ENCODE measurements at regions not wholly inside any gene's neighbourhood (a gene's known extent, or its start where the extent isn't known, plus 50 kb on each side); places are given as distances from the start of the nearest gene placed in this dataset.

DNA sequence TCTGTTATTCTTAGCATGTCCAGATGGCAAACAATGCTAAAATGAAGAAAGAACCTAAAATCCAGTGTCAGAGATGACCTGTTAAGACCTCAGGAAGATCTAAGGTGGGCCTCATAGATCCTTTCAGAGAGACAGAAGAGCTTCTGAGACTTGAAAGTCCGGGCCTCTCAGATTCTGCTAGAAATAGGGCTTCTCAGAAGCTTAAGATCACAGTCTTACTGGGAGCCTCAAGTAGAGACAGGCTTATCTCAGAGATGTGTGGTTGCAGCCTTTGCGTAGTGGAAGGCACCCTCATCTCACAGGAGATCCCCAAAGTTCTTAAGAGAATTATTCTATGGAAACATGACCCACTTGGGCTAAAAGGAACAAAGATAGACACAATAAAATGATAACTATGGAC lies 642.8 kb downstream of the TNS3 start:
- DNase-seq: no peak
- Mint-ChIP-seq H3K27me3 (ENCODE audit: unreplicated experiment) (no peaks in the 10 kb centered on the region), H3K4me3 (ENCODE audit: low read depth, unreplicated experiment) (no peak overlapping the region), H3K4me1 (ENCODE audit: low read depth, unreplicated experiment) (peaks cover 7% of the 10 kb centered on the region), H3K36me3 (ENCODE audit: insufficient read depth, unreplicated experiment) (peaks cover 5% of the 10 kb centered on the region), H3K9me3 (ENCODE audit: low read depth, unreplicated experiment) (peaks cover 5% of the 10 kb centered on the region), H3K27ac (ENCODE audit: unreplicated experiment) (no peak overlapping the region)
- TF ChIP-seq, protein P1, sequence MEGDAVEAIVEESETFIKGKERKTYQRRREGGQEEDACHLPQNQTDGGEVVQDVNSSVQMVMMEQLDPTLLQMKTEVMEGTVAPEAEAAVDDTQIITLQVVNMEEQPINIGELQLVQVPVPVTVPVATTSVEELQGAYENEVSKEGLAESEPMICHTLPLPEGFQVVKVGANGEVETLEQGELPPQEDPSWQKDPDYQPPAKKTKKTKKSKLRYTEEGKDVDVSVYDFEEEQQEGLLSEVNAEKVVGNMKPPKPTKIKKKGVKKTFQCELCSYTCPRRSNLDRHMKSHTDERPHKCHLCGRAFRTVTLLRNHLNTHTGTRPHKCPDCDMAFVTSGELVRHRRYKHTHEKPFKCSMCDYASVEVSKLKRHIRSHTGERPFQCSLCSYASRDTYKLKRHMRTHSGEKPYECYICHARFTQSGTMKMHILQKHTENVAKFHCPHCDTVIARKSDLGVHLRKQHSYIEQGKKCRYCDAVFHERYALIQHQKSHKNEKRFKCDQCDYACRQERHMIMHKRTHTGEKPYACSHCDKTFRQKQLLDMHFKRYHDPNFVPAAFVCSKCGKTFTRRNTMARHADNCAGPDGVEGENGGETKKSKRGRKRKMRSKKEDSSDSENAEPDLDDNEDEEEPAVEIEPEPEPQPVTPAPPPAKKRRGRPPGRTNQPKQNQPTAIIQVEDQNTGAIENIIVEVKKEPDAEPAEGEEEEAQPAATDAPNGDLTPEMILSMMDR (IDR thresholded peaks at IDR 0.05; ENCODE audit: unreplicated experiment): no peak
- CTCF ChIA-PET: interaction anchor here (1.3 kb wide), 1 partner anchor 14 kb away, joined by 3 read pairs; no protein-coding TSS in a partner anchor
- intact Hi-C loops (cut with micrococcal nuclease; ENCODE audit: unreplicated experiment): loop anchor here (10.0 kb wide), 1 partner anchor 564 kb away; no protein-coding TSS in a partner anchor
- BruUV-seq (replicated peaks): no TSS peak

GRCh38 chr7:46937826-46938225 lies 644.1 kb downstream of the TNS3 start:
- Mint-ChIP-seq H3K36me3 (ENCODE audit: insufficient read depth, unreplicated experiment) (peaks cover 9% of the 10 kb centered on the region), H3K4me3 (ENCODE audit: low read depth, unreplicated experiment) (no peak overlapping the region), H3K9me3 (ENCODE audit: low read depth, unreplicated experiment) (peaks cover 5% of the 10 kb centered on the region), H3K4me1 (ENCODE audit: low read depth, unreplicated experiment) (peaks cover 16% of the 10 kb centered on the region), H3K27me3 (ENCODE audit: unreplicated experiment) (no peaks in the 10 kb centered on the region), H3K27ac (ENCODE audit: unreplicated experiment) (no peak overlapping the region)
- CTCF ChIA-PET: interaction anchor here (1.3 kb wide), 1 partner anchor 16 kb away, joined by 3 read pairs; no protein-coding TSS in a partner anchor
- BruUV-seq (replicated peaks): no TSS peak
- intact Hi-C loops (cut with micrococcal nuclease; ENCODE audit: unreplicated experiment): loop anchor here (10.0 kb wide), 1 partner anchor 563 kb away; no protein-coding TSS in a partner anchor
- TF ChIP-seq, protein P1 (IDR thresholded peaks at IDR 0.05; ENCODE audit: unreplicated experiment): no peak
- DNase-seq: no peak

DNA sequence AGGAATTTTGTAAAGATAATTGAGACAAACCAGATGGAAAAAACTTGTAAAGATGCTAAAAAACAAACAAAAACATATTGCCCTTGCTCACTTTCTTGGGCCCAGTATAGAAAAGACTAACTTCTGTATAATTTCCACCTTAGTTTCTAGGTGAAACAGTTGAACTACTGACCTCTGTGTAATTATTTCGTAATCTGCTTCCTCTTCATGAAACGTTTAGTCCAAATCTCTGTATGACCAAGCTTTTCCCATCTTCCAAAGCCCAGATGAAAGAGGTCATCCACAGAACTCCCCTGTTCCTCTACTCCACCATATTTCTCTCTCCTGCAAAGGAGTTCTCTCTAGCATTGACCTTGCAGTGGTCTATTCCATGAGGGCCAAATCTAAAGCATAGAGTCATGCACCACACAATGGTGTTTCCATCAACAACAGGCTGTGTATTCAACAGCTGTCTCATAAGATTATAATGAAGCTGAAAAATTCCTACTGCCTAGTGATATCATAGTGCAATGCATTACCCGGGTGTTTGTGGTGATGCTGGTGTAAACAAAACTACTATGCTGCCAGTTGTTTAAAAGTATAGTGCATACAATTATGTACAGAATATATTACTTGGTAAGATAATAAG lies 647.6 kb downstream of the TNS3 start:
- peaks cover 5% of the 10 kb centered on the region for H3K9me3 Mint-ChIP-seq (ENCODE audit: low read depth, unreplicated experiment)
- intact Hi-C loops (cut with micrococcal nuclease; ENCODE audit: unreplicated experiment): loop anchor here (5.0 to 10.0 kb wide), 3 partner anchors 367 to 560 kb away; no protein-coding TSS in a partner anchor
- H3K4me1 Mint-ChIP-seq (ENCODE audit: low read depth, unreplicated experiment): peaks cover 51% of the 10 kb centered on the region
- no peak for DNase-seq
- BruUV-seq (replicated peaks): no TSS peak
- TF ChIP-seq, protein P1 (IDR thresholded peaks at IDR 0.05; ENCODE audit: unreplicated experiment): no peak
- peaks cover 19% of the 10 kb centered on the region for H3K36me3 Mint-ChIP-seq (ENCODE audit: insufficient read depth, unreplicated experiment)
- CTCF ChIA-PET: interaction anchor here (0.6 kb wide), 2 partner anchors 11 to 442 kb away, joined by 4 to 6 read pairs; no protein-coding TSS in a partner anchor
- no peak overlapping the region for H3K4me3 Mint-ChIP-seq (ENCODE audit: low read depth, unreplicated experiment)
- no peaks in the 10 kb centered on the region for H3K27me3 Mint-ChIP-seq (ENCODE audit: unreplicated experiment)
- H3K27ac Mint-ChIP-seq (ENCODE audit: unreplicated experiment): peak overlapping the region; percentile 99

- peaks cover 5% of the 10 kb centered on the region for H3K9me3 Mint-ChIP-seq (ENCODE audit: low read depth, unreplicated experiment)
- peaks cover 58% of the 10 kb centered on the region for H3K4me1 Mint-ChIP-seq (ENCODE audit: low read depth, unreplicated experiment)
- H3K36me3 Mint-ChIP-seq (ENCODE audit: insufficient read depth, unreplicated experiment): peaks cover 19% of the 10 kb centered on the region
- H3K4me3 Mint-ChIP-seq (ENCODE audit: low read depth, unreplicated experiment): no peak overlapping the region
- peak overlapping the region; percentile 99 for H3K27ac Mint-ChIP-seq (ENCODE audit: unreplicated experiment)
- TF ChIP-seq, protein P1 (IDR thresholded peaks at IDR 0.05; ENCODE audit: unreplicated experiment): no peak
- BruUV-seq (replicated peaks): no TSS peak
- H3K27me3 Mint-ChIP-seq (ENCODE audit: unreplicated experiment): no peaks in the 10 kb centered on the region
- no peak for DNase-seq
- CTCF ChIA-PET: interaction anchor here (1.0 kb wide), 1 partner anchor 148 kb away, joined by 6 read pairs; no protein-coding TSS in a partner anchor
- intact Hi-C loops (cut with micrococcal nuclease; ENCODE audit: unreplicated experiment): loop anchor here (1.0 to 10.0 kb wide), 6 partner anchors 35 to 559 kb away; no protein-coding TSS in a partner anchor
These were observed 648.3 kb downstream of the TNS3 start for GRCh38 chr7:46933596-46933995.

Data from Calu3 (cell line).